Natural killer cell (primary cell): ENCODE measurements at regions not wholly inside any gene's neighbourhood (a gene's known extent, or its start where the extent isn't known, plus 50 kb on each side); places are given as distances from the start of the nearest gene placed in this dataset.

Source experiments
- ATAC-seq, 3 donors: fragments of 150-1000 bp in 2 of 3; fragments of 200-7000 bp in 1 of 3; cut with Tn5 transposase; 1 replicate in 1 of 3; 2 replicates in 2 of 3; pipeline ENCODE4 v1.10.0; 2021; ENCODE audit warnings: mild to moderate bottlenecking in 2 of 3, moderate library complexity in 2 of 3
- DNase-seq, 2 donors: peaks; one replicate each; pipeline versions ENCODE4 v3.0.0 to v3.0.0-alpha.2; 2013 to 2021; ENCODE audit warnings: mixed read lengths in 1 of 2
- H3K27ac ChIP-seq: one replicate; pipeline ENCODE4 v1.5.1; 2013; ENCODE audit warnings: mild to moderate bottlenecking, low read length
- H3K27me3 ChIP-seq: one replicate; pipeline ENCODE4 v1.6.1; 2013; ENCODE audit warnings: low read length; ENCODE audit not compliant: control insufficient read depth, insufficient read depth
- H3K36me3 ChIP-seq: one replicate; pipeline ENCODE4 v1.6.1; 2013; ENCODE audit warnings: low read length; ENCODE audit not compliant: control insufficient read depth, insufficient read depth
- H3K4me1 ChIP-seq: one replicate; pipeline ENCODE4 v1.6.1; 2013; ENCODE audit warnings: low read length; ENCODE audit not compliant: control insufficient read depth, insufficient read depth
- H3K4me3 ChIP-seq: one replicate; pipeline ENCODE4 v1.5.1; 2013; ENCODE audit warnings: low read length
- H3K9me3 ChIP-seq: one replicate; pipeline ENCODE4 v1.6.1; 2013; ENCODE audit warnings: low read length; ENCODE audit not compliant: control insufficient read depth, insufficient read depth
- H3K27ac Mint-ChIP-seq, 2 donors: one replicate each; pipeline ENCODE4 v1.8.0; 2022; ENCODE audit warnings: mild to moderate bottlenecking in 2 of 2, mixed read lengths in 2 of 2, moderate library complexity in 1 of 2
- H3K27me3 Mint-ChIP-seq, 2 donors: one replicate each; pipeline ENCODE4 v1.8.0; 2022; ENCODE audit warnings: low read depth in 2 of 2, mixed read lengths in 2 of 2
- H3K36me3 Mint-ChIP-seq: one replicate; pipeline ENCODE4 v1.8.0; 2022; ENCODE audit warnings: mixed read lengths
- H3K4me1 Mint-ChIP-seq, 2 donors: one replicate each; pipeline ENCODE4 v1.8.0; 2022; ENCODE audit warnings: mixed read lengths in 2 of 2
- H3K4me3 Mint-ChIP-seq: one replicate; pipeline ENCODE4 v1.8.0; 2022; ENCODE audit warnings: mild to moderate bottlenecking, moderate library complexity, mixed read lengths
- H3K9me3 Mint-ChIP-seq, 2 donors: one replicate each; pipeline ENCODE4 v1.8.0; 2022; ENCODE audit warnings: mixed read lengths in 2 of 2
- WGBS: methylation state at CpG from one replicate; pipeline ENCODE4 v1.1.7; 2013; ENCODE audit warnings: missing lambda C conversion rate; ENCODE audit not compliant: insufficient coverage; 5-methylcytosine and 5-hydroxymethylcytosine counted together
- intact Hi-C: fragments of 100-400 bp; cut with micrococcal nuclease; formaldehyde crosslinking; loops from one replicate; pipeline ENCODE4 v1.14.2; 2022
- TF ChIP-seq, protein P1 (sequence below): fragments of 200-600 bp; IDR thresholded peaks from one replicate; pipeline ENCODE4 v1.8.0; 2022; ENCODE audit warnings: antibody characterized with exemption

DNA sequence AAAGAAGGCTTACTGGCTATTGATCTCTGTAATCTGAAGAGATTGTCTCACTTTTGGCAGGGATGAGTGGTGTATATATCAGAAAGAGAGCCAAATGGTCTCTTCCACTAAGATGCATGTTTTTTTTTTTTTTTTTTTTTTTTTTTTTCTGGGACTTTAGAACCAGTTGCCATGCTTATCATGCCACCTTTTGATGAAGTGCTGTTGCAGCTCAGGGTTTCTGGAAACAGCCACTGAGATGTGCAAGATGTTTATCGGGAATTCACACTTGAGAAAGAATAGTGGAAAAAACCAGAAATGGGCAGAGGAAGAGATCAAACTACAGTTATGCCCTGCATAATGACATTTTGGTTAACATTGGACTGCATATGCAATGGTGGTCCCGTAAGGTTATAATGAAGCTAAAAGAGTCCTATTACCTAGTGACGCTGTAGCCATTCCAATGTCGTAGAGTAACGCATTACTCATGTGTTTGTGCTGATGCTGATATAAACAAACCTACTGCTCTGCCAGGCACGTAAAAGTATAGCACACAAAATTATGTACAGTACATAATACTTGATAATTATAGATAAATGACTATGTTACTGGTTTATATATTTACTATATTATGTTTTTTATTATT is 121.0 kb downstream of the KLF5 start:
- Mint-ChIP-seq H3K27ac (no peak overlapping the region), H3K36me3 (no peaks in the 10 kb centered on the region), H3K4me3 (no peak overlapping the region), H3K4me1 (no peaks in the 10 kb centered on the region), H3K27me3 (peaks cover 0 to 4% of the 10 kb centered on the region in 2 donors), H3K9me3 (no peaks in the 10 kb centered on the region)
- H3K27me3 ChIP-seq: no peaks in the 10 kb centered on the region
- ATAC-seq (no peak), DNase-seq (no peak)
- no peak overlapping the region for H3K4me3 ChIP-seq
- intact Hi-C loops: no loop called here
- H3K9me3 ChIP-seq: no peaks in the 10 kb centered on the region
- TF ChIP-seq, protein P1, sequence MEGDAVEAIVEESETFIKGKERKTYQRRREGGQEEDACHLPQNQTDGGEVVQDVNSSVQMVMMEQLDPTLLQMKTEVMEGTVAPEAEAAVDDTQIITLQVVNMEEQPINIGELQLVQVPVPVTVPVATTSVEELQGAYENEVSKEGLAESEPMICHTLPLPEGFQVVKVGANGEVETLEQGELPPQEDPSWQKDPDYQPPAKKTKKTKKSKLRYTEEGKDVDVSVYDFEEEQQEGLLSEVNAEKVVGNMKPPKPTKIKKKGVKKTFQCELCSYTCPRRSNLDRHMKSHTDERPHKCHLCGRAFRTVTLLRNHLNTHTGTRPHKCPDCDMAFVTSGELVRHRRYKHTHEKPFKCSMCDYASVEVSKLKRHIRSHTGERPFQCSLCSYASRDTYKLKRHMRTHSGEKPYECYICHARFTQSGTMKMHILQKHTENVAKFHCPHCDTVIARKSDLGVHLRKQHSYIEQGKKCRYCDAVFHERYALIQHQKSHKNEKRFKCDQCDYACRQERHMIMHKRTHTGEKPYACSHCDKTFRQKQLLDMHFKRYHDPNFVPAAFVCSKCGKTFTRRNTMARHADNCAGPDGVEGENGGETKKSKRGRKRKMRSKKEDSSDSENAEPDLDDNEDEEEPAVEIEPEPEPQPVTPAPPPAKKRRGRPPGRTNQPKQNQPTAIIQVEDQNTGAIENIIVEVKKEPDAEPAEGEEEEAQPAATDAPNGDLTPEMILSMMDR: no peak
- 92% methylated on average over 5 of the region's 6 CpGs for WGBS
- no peaks in the 10 kb centered on the region for H3K36me3 ChIP-seq
- H3K4me1 ChIP-seq: no peaks in the 10 kb centered on the region
- H3K27ac ChIP-seq: no peak overlapping the region

DNA sequence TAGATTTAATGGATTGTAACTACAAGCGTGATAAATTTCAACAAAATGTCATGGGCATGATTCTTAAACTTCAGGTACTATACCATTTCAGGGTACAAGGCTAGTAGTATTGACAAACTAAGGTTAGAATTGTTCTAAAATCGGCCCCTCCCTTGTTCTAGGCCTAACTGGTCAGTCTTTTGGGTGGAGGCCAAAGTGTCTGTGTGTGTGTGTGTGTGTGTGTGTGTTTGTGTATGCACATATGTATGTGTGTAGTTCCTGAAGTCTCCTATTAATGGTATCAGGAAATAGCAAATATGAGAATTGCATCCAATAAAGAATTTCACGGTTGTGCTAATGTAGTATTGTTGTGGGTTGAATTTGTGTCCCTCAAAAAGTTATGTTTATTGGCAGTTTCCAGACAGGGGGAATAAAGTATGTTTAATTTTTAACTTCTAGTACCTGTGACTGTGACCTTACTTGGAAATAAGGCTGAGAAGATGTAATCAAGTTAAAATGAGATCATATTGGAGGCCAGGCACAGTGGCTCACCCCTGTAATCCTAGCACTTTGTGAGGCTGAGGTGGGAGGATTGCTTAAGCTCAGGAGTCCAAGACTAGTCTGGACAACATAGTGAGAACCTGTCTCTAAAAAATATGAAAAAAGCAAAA is 119.2 kb downstream of the KLF5 start:
- Histone ChIP-seq H3K4me1 (no peaks in the 10 kb centered on the region), H3K9me3 (no peaks in the 10 kb centered on the region), H3K36me3 (no peaks in the 10 kb centered on the region), H3K27me3 (no peaks in the 10 kb centered on the region), H3K4me3 (no peak overlapping the region), H3K27ac (no peak overlapping the region)
- Mint-ChIP-seq H3K4me1 (no peaks in the 10 kb centered on the region), H3K36me3 (no peaks in the 10 kb centered on the region), H3K27ac (no peak overlapping the region), H3K27me3 (peaks cover 0 to 2% of the 10 kb centered on the region in 2 donors), H3K9me3 (no peaks in the 10 kb centered on the region), H3K4me3 (no peak overlapping the region)
- intact Hi-C loops: no loop called here
- no peak for ATAC-seq
- TF ChIP-seq, protein P1: no peak
- WGBS: 81% methylated on average over 3 of the region's 3 CpGs
- DNase-seq: no peak

DNA sequence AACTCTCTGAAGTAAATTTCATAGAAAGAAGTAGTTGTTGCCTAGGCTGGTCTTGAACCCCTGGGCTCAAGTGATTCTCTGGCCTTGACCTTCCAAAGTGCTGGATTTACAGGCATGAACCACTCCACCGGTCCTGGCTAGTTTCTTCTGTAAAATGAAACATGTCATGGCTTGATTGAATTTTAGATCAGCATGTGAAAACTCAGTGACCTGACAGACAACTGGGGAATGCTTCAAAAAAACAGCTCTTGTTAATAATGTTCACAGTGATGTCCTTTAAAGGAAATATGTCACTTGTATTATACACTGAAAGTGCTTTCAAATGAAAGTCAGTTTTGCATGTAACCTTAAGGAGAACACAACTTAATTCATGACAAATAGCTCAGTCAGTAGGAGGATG is 118.2 kb downstream of the KLF5 start:
- Histone ChIP-seq H3K4me3 (no peak overlapping the region), H3K27me3 (no peaks in the 10 kb centered on the region), H3K36me3 (no peaks in the 10 kb centered on the region), H3K4me1 (no peaks in the 10 kb centered on the region), H3K9me3 (no peaks in the 10 kb centered on the region), H3K27ac (no peak overlapping the region)
- ATAC-seq (no peak), DNase-seq (no peak)
- no peaks in the 10 kb centered on the region for H3K27me3 Mint-ChIP-seq
- intact Hi-C loops: no loop called here
- H3K4me3 Mint-ChIP-seq: no peak overlapping the region
- TF ChIP-seq, protein P1: no peak
- H3K27ac Mint-ChIP-seq: no peak overlapping the region
- H3K4me1 Mint-ChIP-seq: no peaks in the 10 kb centered on the region
- no peaks in the 10 kb centered on the region for H3K9me3 Mint-ChIP-seq
- 92% methylated on average over 1 of the region's 1 CpG for WGBS
- no peaks in the 10 kb centered on the region for H3K36me3 Mint-ChIP-seq

DNA sequence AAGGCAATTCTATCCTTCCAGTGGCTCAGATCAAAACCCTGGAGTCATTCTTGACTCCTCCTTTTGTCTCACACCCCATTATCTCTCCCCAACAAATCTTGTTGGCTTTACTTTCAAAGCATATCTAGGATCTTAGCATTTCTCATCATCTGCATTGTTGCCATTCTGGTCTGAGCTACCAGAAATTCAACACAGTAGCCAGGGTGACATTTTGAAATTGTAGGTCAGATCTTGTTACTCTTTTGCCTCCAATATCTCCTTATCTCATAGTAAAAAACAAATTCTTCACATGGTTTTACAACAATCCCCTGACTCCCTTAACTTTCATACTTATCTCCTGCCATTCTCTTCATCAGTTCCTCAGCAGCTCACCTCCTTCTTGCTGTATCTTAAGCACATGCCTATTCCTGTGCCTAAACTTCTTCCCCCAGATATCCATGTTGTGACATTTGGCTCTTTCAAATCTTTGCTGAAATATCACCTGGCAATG is 115.8 kb downstream of the KLF5 start:
- Mint-ChIP-seq H3K36me3 (no peaks in the 10 kb centered on the region), H3K4me3 (no peak overlapping the region), H3K4me1 (peaks cover 0 to 4% of the 10 kb centered on the region in 2 donors), H3K9me3 (no peaks in the 10 kb centered on the region), H3K27ac (no peak overlapping the region), H3K27me3 (no peaks in the 10 kb centered on the region)
- DNase-seq: no peak
- ATAC-seq: no peak
- Histone ChIP-seq H3K27ac (no peak overlapping the region), H3K4me1 (no peaks in the 10 kb centered on the region), H3K27me3 (no peaks in the 10 kb centered on the region), H3K36me3 (no peaks in the 10 kb centered on the region), H3K9me3 (no peaks in the 10 kb centered on the region), H3K4me3 (no peak overlapping the region)
- TF ChIP-seq, protein P1: no peak
- intact Hi-C loops: no loop called here
